ENCODE measurements at regions not wholly inside any gene's neighbourhood (a gene's known extent, or its start where the extent isn't known, plus 50 kb on each side); places are given as distances from the start of the nearest gene placed in this dataset.
"Not testable (repeated sequence)": the region's sequence is repeated elsewhere in the genome, so short reads cannot be mapped to it uniquely, and the experiment has no call there.

DNA sequence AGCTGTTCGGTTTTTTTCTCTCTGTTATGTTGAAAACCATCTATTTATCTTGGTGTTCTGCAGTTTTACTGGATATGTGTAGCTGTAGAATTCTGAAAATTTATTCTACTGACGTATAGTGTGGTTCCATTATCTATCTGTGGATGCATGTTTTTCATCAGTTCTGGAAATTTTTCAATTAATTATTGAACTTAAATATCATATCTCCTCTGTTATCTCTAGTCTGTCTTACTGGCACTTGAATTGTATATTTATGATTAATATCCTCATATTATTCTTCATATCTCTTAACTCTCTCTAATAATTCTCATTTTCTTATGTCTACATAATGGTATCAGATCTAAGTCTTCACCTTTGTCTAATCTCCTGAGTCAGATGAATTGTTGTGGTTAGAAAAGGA lies 501.7 kb downstream of the STK39 start:
- no peak for DNase-seq

DNA sequence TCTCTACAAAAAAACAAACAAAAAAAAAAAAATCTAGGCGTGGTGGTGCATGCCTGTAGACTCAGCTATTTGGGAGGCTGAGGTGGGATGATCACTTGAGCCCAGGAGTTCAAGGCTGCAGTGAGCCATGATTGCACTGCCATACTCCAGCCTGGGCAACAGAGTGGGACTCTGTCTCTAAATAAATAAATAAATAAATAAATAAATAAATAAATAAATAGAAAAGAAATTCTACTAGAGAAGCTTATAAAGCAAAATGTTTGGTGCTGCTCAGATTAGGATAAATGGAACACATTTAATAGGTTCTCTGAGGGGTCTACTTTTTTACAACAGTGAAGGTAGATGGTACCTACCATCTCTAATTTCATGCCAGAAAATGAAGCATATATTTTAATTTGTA lies 507.5 kb downstream of the STK39 start:
- not testable (repeated sequence) for DNase-seq

DNA sequence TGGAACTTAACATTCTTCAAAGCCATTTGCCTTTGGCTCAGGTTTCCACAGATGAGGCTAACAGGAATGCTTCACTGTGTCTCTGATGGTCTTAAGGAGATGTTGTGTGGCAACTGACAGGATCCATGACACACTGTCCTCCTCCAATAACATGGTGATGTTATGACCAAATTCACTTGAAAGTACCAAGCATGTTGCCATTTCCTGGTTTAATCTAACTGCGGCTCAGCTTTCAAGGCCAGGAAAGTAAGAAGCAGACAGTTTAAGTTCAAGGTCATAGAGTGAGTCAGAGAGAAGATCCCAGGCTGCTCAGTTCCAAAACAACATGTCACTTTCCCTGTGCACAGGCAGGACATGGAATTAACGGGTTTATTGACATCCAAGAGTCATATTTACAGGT lies 513.6 kb downstream of the STK39 start:
- no peak for DNase-seq

DNA sequence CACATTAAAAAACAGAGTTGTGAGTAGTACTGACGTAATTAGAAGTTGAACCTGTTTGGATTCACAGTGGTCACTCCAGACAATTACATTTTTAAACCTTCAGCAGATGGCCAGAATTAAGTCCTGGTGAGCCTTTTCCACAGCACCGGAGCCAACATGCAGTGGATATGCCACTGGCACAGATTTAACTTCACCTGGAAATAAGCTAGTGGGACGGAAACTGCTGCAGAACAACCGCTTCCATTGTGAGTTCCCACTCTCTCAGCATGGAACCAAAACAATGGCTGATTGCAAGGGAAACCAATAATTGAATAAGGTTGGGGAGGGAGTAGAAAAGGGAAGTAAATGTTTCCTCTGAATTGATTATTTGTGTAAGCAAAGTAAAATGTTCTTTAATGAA lies 515.1 kb downstream of the STK39 start:
- DNase-seq, result no peak

DNA sequence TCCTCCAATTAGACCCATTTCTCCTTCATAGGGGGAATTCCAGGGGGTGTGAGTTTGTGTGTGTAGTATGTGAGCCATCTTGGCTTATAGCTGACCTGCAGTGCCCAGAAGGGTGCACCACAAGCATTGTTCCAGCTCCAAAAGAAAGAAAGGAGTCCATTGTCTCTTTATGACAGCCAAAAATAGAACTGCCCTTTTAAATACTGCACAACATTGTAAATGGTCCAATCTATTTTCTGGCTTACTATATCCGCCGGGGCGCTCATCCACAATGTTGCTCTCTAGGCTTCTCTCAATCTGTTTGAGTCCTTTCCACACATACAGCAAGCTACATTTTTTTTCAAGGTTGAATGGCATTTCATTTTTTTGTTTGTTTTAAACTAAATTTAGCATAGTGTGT lies 517.5 kb downstream of the STK39 start:
- no peak for DNase-seq

DNA sequence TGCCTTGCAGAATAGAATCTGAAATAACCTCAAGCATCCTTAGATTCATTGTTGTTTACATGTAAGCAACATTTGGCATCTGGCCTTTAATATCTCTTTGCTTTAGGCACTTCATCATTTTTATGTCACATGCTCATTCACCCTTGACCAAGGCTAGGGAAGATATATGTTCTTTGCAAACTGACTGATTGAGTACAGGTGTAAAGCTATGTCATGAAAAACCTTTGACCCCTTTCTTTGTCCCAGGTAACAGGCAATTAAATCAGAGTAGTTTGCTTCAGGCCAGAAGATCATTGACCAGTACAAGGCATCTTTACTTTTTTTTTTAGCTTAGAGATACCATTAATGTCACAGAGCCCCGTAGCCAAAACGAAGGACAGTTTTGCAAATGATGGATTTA lies 520.6 kb downstream of the STK39 start:
- DNase-seq, result no peak

DNA sequence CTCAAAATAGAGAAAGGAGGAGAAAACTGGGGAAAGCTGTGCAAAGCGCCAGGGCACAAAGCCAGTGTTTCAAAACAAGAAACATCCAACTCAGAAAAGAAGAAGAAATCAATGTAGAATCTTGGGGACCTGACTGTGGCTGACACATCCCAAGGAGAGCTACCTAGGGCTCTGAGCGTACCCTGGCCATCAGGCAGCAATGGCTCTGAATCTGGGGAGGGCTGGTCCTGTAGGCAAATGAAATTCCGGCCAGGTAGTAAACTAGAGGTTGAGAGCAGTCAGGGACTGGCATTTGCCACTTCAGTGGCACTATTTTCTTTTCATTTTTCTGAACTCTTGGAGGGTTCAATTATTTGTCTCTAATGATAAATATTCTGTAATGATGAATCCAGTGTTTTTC lies 525.8 kb downstream of the STK39 start:
- no peak for DNase-seq

DNA sequence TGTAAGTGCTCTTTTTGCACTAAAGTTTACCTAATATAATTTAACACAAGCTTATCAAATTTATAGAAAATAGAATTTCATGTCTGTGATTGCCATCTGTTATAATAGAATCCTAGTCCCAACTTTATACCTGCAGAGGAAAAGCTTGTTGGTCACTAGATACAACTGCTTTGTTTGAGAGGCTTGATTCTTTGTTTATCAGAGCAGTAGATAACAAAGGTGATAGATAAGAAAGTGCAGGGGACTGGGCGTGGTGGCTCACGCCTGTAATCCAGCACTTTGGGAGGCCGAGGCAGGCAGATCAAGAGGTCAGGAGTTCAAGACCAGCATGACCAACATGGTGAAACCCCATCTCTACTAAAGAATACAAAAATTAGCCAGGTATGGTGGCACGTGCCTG lies 528.0 kb downstream of the STK39 start:
- DNase-seq, result no peak

DNA sequence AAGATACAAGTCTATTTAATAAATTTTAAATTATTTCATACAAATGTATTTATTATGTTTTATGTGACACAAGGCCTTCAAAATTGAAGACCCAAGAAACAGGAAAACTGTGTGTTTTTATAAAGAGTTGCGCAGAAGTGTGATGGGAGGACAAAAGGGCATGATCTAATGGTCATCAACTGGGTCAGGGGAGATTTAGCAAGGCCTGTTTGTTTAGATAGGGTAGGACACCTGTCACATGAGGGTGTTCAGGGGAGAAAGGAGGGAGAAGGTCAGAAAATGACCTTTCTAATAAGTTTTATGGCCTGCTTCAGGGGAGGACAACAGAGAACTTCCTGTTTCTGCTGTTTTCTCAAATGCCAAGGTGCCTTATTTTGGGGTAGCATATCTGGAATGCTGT lies 528.8 kb downstream of the STK39 start:
- DNase-seq, result no peak

DNA sequence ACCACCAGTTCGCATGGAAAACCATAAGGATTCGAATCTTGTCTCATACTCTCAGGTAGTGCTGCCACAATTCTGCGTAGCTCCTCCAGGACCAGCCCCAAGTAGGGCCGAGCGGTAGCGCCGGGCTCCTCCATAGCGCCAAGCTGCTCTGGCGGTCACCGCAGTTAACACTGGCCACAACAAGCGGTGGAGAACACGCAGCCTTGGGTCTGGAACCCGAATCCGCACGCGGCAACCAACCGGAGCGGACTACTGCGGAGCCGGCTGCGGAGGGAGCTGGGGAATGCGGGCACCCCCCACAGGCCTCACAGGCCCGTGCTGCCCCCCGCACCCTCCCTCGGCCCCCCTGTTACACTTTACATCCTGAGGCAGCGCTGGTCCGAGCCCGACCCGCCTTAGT lies 531.5 kb downstream of the STK39 start:
- DNase-seq, result no peak

DNA sequence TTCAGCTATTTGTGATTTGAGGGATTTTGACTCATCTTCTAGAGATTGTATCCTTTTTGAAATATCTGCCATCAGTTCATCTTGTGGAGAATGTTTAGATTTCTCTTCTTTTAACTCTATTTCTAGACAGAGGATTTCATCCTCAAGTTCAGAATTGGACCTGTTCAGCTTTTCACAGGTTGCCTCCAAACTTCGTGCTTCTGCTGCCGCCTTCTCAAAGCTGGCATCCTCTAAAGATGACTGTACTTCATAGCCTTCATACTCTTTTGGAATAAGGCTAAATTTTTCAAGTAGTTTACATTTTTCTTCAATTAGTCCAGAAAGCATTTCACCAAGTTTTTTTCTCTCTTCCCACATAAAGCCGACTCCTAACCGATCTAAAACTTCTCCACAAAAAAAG lies 531.9 kb downstream of the STK39 start:
- DNase-seq, result not testable (repeated sequence)

DNA sequence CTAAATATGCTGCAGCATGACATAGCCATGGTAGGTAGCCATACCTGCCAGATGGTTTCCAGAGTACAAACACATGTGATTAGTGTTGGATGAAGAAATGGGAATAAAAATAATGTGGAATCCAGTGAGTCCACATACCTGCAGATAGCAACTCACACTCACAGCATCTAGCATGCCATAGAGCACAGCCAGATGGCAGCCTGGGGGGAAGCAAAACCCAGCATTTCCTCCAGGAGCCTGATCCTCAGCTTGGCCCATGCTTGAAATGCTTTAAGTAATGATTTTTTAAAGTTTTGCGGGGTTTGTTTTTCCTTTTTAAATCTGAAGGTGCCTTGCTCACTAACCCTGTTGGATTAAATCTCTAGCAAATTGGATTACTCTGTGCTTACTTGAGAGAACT lies 535.1 kb downstream of the STK39 start:
- no peak for DNase-seq

DNA sequence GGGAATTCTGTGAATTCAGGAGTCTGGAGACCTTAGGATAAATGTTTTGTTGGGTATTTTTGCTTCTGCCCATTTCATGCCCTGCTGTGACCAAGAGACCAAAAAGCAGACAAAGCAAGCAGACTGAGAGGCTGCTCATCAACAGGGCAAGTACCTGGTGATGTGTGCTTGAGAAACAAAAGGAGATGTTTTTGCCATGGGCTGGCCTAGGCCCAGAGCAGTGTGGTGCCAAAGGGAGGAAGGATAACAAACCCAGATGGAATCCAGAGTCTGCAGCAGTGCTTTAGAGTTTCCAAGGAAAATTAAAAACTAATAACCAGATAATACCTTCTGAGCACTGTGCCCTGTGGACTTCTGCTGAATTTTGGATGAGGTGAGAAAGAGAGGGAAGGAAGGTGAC lies 538.4 kb downstream of the STK39 start:
- DNase-seq, result no peak

DNA sequence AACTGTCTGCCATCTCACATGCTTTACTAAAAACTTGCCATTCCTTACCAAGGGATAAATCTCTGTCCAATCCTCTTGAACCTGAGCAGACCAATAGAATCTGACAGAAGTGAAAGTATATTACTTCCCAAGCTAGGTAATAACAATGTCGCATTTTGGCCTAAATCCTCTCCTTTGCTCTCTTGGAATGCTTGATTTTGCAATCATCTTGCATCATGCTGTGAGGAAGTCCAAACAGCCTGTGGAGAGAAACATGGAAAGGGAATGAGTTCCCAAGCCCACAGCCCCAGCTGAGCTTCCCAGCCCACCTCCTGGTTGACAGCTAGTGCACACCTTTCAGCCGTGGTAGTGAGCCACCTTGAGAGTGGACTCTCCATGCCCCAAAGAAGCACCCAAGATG lies 540.6 kb downstream of the STK39 start:
- DNase-seq, result no peak

DNA sequence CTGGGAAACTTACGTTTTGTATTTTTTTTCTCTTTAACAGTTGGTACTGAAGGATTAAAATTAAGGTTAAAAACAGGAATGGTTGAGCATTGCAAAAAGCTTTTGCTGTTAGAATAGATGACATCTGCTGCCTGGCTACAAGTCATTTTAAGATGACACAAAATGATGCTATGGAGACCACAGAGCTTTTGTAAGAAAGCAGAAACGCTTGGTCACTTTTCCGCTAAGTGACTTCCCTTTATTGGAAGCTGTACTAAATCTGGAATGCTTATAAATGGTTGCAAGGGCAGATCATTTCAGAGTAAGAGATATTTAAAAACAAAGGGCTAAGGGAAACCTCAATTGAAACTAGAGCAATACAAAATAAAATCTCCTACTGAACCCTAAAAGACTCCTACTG lies 544.0 kb downstream of the STK39 start:
- DNase-seq, result no peak

DNA sequence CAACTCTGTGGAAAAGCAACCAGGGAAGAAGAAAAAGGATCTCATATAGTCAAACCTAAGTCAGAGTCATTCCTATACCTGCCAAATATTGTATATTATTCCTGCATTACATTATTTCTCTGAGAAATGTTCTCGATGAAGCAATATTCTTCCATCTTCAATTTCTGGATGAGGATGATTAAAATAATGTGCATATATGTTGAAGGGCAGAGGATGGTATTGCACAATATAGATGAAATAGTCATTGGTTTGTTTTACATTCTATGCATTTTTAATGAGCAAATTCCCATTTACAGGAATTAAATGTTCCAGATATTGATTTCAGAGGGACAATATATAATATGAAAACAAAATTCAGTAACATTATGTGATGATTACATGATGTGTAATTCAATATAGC lies 545.2 kb downstream of the STK39 start:
- no peak for DNase-seq

DNA sequence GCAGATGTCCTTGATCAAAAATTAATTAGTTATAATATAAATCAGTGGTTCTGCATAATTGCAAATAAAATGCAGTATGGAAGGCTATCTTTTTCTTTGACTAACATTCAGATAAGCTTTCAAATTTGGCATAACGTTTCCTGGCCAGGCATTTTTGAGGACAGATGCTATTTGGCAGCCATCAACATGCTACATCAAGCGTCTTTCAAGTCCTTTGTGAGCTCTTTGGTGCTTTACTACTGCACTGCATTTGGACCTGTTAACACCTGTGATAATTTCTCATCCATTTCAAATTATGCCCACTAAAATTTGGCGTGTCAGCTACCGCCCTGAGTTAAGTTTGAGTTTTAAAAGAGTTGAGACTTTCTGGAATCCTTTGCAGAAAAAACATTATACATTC lies 545.7 kb downstream of the STK39 start:
- no peak for DNase-seq

DNA sequence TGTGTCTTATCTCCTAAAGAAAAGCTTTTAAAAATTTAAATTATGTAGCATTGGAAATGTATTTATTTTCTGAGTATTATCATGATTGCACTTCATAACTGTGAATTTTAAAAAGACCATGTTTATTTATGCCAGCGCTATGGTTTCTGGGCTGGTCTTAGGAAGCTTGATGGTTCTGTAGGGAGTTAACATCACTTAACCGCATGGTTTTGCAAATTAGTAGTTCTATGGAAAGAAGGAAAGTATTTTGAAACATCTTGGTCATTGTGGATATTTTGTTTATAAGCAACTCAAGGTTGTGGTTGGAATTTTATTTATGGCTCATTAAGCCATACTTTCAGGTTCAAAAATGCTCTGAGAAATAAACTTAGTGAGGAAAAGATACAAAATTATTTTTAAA lies 549.4 kb downstream of the STK39 start:
- no peak for DNase-seq

DNA sequence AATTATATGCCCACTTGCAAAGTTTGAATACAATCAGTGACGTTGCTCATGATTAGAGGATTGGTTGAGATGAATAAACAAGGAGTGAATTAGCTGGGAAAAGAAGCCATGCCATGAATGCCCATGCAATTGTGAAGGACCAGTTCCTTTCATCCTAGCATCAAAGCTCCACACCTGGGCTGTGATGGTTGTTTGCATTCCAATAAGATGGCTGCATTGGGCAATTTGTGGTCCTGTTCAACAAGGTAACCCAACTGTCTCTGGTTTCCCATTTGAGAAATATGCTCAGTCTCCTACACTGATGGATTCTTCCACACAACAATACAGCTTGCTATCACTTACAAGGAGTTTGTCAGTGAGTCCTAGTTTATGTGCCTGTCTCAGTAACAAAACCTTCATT lies 550.2 kb downstream of the STK39 start:
- no peak for DNase-seq

DNA sequence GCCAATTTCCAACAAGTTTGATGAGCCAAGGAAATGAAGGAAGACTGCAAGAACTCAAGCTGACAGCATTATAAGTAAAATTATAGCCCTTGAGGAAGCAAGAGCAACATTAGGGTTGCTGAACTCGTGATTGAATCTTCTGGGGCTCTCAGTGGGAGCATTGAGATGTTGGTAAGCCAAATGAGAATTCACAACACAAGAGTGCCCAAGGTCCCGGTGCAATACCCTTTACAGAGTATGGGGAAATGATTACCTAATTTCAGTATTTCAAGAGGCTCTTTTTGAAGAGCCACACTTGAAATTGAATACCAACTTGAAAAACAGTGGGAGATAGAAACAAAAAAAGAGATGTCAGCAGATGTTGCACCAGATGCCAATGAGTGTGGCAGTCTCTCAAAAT lies 554.5 kb downstream of the STK39 start:
- no peak for DNase-seq

DNA sequence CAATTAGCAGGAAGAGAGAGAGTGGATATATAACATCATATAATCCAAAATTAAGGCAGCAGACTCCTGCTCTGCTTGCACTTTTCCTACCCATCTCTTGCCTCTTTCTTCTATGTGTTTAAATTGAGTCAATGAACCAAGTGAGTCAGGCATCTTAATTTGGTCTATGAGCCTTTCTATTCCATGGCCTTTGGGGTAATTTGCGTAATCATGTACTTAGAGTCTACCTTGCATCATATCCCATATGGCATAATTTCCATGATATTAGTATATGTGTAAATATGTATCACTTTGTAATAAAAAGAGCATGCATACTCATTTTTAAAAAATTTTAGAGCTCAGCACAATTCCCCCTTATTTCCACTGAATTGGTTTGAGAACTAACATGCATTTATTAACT lies 555.2 kb downstream of the STK39 start:
- no peak for DNase-seq

DNA sequence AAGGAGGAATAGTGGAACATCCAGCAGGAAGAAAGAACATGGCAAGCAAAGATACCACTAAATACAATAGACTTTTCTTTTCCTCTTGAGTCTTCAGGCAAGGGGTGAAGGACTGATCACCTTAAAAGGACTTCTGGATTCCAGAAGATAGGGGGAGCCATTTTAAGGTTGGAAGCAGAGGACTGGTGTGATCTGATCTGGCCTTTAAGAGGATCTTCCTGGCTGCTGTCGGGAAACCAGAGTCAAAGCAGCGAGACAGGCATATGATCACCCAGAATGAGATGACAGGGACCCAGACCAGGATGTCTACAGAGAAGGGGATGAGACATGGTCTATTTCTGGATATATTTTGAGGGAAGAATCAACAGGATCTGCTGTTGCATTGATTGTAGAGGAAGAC lies 558.0 kb downstream of the STK39 start:
- DNase-seq, result no peak

DNA sequence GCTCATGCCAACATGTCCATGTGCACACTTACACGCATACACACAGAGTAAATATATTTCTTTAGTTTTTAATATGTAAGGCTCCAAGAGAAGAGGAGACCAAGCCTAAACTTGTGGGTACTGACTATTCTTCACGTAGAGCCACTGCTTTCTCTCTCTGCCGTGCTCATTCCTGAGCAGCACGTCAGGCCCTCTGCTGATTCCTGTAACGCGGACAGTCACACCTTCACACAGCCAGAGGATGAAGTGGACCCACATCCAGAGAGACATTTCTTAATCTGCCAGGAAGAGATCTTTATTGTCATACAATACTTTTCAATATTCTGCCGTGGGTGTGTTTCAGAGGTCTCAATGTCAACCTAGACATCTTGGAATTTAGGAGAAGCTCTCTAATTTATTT lies 560.7 kb downstream of the STK39 start:
- no peak for DNase-seq

DNA sequence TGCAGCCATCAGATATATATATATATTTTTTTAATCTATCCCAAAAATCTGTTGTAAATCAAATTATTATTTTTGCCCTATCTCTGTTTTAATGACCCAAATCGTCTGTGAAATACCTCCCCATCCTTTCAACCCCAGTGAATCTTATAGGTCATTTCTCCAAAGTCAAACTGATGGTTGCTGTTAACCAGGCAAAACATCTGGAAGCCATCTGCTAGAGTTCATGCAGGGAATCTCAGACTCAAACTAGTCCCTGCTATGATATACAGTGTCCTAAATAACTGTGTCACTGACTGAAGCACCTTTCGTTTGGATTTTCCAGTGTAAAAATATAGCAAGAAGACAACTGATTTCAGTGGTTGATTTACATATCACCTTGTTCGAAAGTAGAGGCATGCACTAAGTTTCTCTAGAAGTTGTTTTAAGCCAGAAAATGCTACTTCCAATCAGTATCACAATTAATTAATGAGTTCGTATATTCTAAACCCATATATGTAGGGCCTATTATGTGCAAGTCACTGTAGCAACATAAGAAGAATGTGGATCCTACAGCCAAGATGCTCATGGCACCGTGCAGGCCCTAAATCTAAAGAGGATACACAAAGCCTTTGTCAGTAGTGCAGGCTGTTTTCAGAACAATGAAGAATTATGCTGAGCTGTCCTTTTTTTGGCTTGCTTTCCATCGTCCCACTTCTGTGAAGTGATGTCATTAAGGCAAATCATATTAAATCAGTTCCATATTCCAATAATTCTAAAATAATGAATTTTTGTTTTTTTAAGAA lies 566.0 kb downstream of the STK39 start:
- no peak for DNase-seq

DNA sequence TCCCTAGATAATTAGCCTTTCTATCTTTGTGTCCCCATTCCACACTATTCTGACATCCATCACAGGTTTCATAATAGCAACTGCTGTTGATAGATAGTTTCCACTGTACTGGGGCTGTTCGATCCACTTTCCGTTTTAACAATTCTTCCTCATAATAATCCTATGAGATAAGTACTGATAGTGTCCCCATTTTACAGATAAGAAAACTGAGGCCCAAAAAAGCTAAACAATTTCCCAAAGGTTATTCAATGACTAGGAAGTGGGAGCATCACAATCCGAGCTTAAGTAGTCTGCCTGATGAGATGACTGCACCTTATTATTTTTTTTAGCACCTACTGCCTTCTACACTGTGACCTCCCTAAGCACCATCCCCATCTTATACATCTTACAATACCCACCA lies 569.2 kb downstream of the STK39 start:
- DNase-seq, result no peak

Measured in occipital lobe (tissue), 1 donor.